HFFc6 (cell line): ENCODE measurements at regions not wholly inside any gene's neighbourhood (a gene's known extent, or its start where the extent isn't known, plus 50 kb on each side); places are given as distances from the start of the nearest gene placed in this dataset.

Experiments used
- DNase-seq: peaks from one replicate; pipeline ENCODE4 v3.0.0-alpha.2; 2018
- H3K27ac Mint-ChIP-seq: 2 replicates; pipeline ENCODE4 v1.8.0; 2020; ENCODE audit warnings: mild to moderate bottlenecking, mixed read lengths
- H3K27me3 Mint-ChIP-seq: 2 replicates; pipeline ENCODE4 v1.8.0; 2021; ENCODE audit warnings: mild to moderate bottlenecking, moderate library complexity, mixed read lengths; ENCODE audit not compliant: insufficient read depth
- H3K36me3 Mint-ChIP-seq: 2 replicates; pipeline ENCODE4 v1.8.0; 2021; ENCODE audit warnings: low read depth, mixed read lengths
- H3K4me1 Mint-ChIP-seq: 2 replicates; pipeline ENCODE4 v1.8.0; 2020; ENCODE audit warnings: low read depth, mixed read lengths
- H3K4me3 Mint-ChIP-seq: 2 replicates; pipeline ENCODE4 v1.8.0; 2020; ENCODE audit warnings: mild to moderate bottlenecking, moderate library complexity, mixed read lengths
- H3K9me3 Mint-ChIP-seq: 2 replicates; pipeline ENCODE4 v1.8.0; 2020; ENCODE audit warnings: mild to moderate bottlenecking, mixed read lengths
- TF ChIP-seq, protein P1 (sequence below): fragments of 200-600 bp; sonication (generic); IDR thresholded peaks from 2 replicates; pipeline ENCODE4 v1.5.0; 2021; ENCODE audit warnings: antibody characterized with exemption, mild to moderate bottlenecking

DNA sequence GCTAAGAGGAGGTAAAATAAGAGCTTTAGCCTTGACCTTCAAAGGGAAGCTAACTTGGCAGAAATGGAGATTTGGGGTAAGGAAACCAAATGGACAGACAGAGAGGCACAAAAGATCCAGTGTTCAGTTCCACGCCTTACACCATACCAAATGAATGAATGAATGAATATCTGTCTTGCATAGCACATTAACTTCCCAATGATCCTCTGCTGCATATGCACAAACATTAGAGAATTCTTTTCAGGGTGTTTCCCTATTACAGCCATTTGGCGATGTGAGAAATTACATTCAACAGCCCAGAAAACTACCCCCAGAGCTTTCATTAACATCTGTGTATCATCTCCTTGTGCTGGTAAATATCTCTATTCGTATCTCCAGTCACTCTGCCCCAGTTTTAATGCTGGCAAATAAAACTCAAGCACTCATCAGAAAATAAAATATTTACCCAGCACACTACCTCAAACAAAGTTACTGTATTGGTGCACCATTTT lies 1056.2 kb downstream of the SORCS3 start:
- TF ChIP-seq, protein P1, sequence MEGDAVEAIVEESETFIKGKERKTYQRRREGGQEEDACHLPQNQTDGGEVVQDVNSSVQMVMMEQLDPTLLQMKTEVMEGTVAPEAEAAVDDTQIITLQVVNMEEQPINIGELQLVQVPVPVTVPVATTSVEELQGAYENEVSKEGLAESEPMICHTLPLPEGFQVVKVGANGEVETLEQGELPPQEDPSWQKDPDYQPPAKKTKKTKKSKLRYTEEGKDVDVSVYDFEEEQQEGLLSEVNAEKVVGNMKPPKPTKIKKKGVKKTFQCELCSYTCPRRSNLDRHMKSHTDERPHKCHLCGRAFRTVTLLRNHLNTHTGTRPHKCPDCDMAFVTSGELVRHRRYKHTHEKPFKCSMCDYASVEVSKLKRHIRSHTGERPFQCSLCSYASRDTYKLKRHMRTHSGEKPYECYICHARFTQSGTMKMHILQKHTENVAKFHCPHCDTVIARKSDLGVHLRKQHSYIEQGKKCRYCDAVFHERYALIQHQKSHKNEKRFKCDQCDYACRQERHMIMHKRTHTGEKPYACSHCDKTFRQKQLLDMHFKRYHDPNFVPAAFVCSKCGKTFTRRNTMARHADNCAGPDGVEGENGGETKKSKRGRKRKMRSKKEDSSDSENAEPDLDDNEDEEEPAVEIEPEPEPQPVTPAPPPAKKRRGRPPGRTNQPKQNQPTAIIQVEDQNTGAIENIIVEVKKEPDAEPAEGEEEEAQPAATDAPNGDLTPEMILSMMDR: no peak
- Mint-ChIP-seq H3K4me3 (no peak overlapping the region), H3K9me3 (peaks cover 43% of the 10 kb centered on the region), H3K36me3 (no peaks in the 10 kb centered on the region), H3K27me3 (no peaks in the 10 kb centered on the region; the same call in 1 of the 2 replicates), H3K4me1 (no peaks in the 10 kb centered on the region), H3K27ac (no peak overlapping the region)
- DNase-seq: no peak

DNA sequence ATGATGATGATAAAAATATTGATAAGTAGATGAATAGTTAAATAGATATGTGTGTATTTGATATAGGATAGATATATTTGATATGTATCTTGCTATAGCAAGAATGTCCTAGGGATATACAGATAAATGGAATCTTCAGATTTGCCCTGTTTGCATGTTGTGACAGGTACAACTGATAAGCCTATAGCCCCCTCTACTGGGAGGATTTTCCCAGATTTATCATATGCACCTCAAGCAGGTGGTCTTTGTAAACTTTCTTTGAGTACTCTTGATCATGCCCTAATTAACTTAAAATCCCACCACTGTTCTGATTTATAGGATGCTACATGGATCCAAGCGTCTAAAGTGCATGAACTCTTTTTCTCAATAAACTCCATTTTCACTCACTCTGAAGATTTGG lies 1050.7 kb downstream of the SORCS3 start:
- H3K4me1 Mint-ChIP-seq: no peaks in the 10 kb centered on the region
- no peak overlapping the region for H3K27ac Mint-ChIP-seq
- H3K27me3 Mint-ChIP-seq: no peaks in the 10 kb centered on the region
- no peaks in the 10 kb centered on the region for H3K36me3 Mint-ChIP-seq
- H3K9me3 Mint-ChIP-seq: peaks cover 25% of the 10 kb centered on the region
- TF ChIP-seq, protein P1: no peak
- no peak overlapping the region for H3K4me3 Mint-ChIP-seq
- DNase-seq: no peak

- H3K27me3 Mint-ChIP-seq: no peaks in the 10 kb centered on the region
- TF ChIP-seq, protein P1: no peak
- no peaks in the 10 kb centered on the region for H3K36me3 Mint-ChIP-seq
- no peak for DNase-seq
- no peak overlapping the region for H3K4me3 Mint-ChIP-seq
- H3K27ac Mint-ChIP-seq: no peak overlapping the region
- H3K4me1 Mint-ChIP-seq: no peaks in the 10 kb centered on the region
- H3K9me3 Mint-ChIP-seq: peaks cover 49% of the 10 kb centered on the region
These were observed 1041.8 kb downstream of the SORCS3 start for GRCh38 chr10:105682911-105683310.

DNA sequence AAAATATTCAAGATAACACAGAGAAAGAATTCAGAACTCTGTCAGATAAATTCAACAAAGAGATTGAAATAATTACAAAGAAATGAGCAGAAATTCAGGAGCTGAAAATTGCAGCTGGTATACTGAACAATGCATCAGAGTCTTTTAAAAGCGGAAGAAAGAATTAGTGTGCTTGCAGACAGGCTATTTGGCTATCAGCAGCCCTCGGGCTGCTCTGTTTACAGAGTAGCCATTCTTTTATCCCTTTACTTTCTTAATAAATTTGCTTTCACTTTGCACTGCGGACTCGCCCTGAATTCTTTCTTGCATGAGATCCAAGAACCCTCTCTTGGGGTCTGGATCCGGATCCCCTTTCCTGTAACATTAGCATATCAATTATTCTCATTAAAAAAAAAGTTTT lies 1040.0 kb downstream of the SORCS3 start:
- Mint-ChIP-seq H3K4me3 (no peak overlapping the region), H3K27me3 (no peaks in the 10 kb centered on the region), H3K9me3 (peaks cover 47% of the 10 kb centered on the region)

DNA sequence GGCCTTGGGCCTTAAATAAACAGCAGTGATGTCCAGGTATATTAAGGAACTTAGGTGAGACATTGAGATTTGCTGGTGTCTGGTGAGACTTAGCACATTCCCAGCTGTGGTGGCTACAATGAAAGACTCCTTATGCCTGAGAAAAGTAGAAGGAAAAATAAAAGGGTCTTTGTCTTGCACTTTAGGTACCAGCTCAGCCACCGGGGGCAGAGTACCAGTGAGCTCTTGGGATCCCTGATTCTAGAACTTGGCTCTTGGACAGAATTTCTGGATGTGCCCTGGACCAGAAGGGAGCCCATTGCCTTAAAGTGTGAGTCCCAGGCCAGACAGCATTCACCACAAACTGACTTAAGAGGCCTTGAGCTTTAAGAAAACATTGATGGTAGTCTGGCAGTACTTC lies 1038.7 kb downstream of the SORCS3 start:
- H3K9me3 Mint-ChIP-seq: peaks cover 45% of the 10 kb centered on the region
- no peak overlapping the region for H3K27ac Mint-ChIP-seq
- TF ChIP-seq, protein P1: no peak
- no peak for DNase-seq
- no peak overlapping the region for H3K4me3 Mint-ChIP-seq
- H3K4me1 Mint-ChIP-seq: no peaks in the 10 kb centered on the region
- H3K27me3 Mint-ChIP-seq: no peaks in the 10 kb centered on the region
- H3K36me3 Mint-ChIP-seq: no peaks in the 10 kb centered on the region

More for the DNA sequence above, 1040.0 kb downstream of the SORCS3 start:
- Mint-ChIP-seq H3K27ac (no peak overlapping the region), H3K4me1 (no peaks in the 10 kb centered on the region), H3K36me3 (no peaks in the 10 kb centered on the region)
- TF ChIP-seq, protein P1: no peak
- no peak for DNase-seq

- no peak for DNase-seq
- Mint-ChIP-seq H3K4me1 (no peaks in the 10 kb centered on the region), H3K36me3 (no peaks in the 10 kb centered on the region), H3K4me3 (no peak overlapping the region), H3K27me3 (no peaks in the 10 kb centered on the region), H3K27ac (no peak overlapping the region), H3K9me3 (peaks cover 45% of the 10 kb centered on the region)
- TF ChIP-seq, protein P1: no peak
These were observed 1034.2 kb downstream of the SORCS3 start for GRCh38 chr10:105675333-105675732.
